SK-N-MC (cell line): ENCODE measurements at regions not wholly inside any gene's neighbourhood (a gene's known extent, or its start where the extent isn't known, plus 50 kb on each side); places are given as distances from the start of the nearest gene placed in this dataset.

ENCODE experiments used
- EZH2 ChIP-seq: fragments of 200-600 bp; sonication (generic); IDR thresholded peaks from one replicate; pipeline ENCODE4 v1.6.1; 2017; ENCODE audit warnings: antibody characterized with exemption
- POLR2AphosphoS5 ChIP-seq: IDR thresholded peaks from 2 replicates; pipeline ENCODE4 v1.6.1; 2012; ENCODE audit warnings: mild to moderate bottlenecking, low read depth, low read length, borderline replicate concordance

DNA sequence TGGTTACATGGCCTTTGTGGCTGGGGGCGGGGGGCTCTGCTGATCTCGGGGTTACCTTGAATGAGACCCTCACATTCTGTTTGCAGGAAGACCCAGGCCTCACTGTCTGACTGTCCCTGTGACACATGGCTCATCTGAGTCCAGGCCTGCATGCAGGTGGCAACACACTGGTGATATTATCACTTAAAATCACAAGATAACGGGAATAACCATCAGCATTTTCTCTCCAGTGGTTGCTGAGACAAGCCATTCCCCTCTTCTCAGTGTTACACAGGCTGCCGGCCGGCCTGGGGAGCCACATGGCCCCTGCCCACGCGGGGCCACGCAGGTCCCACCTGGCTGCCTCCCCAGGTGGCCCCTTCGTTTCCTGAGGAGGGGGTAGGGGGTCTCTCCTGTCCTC, 197.6 kb downstream of the ENGASE start:
- TF ChIP-seq POLR2AphosphoS5: no peak
- no peak for TF ChIP-seq EZH2
